Muscle of back (tissue), 3 donors: ENCODE measurements at regions not wholly inside any gene's neighbourhood (a gene's known extent, or its start where the extent isn't known, plus 50 kb on each side); places are given as distances from the start of the nearest gene placed in this dataset.

ENCODE experiments used
- DNase-seq, 3 donors: peaks; one replicate each; pipeline versions ENCODE4 v3.0.0 to v3.0.0-alpha.2; 2013

DNA sequence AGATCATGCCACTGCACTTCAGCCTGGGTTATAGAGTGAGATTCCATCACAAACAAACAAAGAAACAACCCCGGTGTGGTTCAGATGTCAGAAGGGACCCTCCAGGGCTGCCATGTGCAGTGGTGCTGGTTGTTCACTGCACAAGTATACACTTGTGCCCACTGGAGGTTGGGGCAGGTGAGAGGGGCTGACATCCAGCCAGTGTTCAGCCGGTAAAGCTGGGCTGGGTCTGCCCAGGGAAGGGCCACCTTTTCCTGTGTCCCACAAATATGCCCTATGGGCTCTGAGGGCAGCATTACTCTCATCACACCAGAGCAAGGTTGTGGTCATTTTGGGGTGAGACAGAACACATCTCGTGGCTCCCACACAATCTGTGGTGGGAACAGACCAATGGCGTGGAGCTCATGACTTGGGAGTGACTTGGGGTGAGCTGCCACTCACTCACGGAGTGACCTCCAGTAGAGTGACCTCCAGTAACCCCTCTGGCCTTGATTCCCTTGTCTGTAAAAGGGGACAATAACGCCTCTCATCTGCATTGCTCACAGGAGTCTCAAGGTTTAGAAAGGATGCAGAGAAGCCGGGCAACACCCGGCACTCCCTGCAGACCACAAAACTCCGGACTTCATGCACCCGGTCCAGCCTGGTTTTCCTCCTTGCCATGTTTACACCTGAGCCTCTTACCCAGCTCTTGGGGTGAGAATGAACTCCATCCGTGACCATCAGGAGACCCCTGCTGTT is 69.0 kb upstream of the VRK1 start:
- no peak for DNase-seq

DNA sequence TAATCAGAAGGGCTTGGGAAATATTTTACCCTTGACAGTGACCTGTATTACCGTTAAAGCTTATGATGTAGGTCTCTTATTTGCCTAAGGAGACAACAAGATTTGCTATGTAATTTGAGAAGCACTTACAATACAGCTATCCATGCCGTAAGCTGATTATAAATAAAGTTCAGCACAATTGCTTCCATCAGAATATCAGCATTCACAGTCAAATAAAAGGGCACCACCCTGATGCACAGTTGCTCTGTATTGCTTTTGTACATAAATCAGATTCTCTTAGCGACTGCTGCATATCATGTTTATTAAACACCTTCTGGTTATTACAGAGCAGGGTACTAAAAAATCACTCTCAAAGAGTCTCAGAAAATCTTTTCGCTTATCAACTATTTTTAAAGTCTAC is 67.3 kb upstream of the VRK1 start:
- DNase-seq: no peak

DNA sequence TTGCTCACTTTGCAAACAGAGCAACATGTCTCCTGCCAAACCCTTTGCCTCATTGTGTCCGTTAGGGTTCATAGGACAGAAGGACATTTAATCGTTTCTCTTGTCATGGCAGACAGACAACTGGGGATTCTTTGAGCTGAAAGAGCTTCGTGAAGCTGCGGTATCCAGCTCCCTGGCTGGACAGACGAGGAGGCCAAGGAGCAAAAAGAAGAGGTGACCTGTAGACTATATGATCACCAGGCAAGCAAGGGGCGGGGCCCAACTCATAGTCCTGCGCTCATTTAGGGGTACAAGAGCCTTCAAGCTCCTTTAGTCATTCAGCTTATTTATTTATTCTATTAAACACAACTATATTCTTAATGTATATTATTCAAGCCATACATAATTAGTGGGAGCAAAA is 66.8 kb upstream of the VRK1 start:
- no peak for DNase-seq

DNA sequence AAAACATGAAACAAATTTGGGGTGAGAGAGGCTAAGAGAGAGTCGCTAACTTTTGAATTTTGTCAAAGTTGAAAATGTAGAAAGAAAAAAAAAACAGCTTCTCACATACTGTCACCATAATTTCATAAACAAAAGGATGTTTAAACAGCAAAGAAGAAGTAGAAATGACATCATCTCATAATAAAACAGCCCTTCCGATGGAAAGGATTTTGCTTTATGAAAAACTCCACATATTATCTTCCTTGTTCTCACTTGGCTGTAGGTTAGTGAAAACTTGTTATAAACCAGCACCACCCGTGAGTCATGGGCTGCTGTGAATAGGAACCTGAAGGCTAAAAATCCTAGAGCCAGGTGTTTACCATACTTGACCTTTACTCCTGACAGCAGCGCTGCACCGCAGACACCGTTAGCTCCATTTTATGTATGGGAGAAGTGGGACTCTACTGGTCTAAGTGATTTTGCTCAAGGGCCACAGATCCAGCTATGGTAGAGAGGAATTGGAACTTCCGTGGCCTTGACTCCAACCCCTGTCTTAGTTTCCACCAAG is 63.0 kb upstream of the VRK1 start:
- no peak for DNase-seq

DNA sequence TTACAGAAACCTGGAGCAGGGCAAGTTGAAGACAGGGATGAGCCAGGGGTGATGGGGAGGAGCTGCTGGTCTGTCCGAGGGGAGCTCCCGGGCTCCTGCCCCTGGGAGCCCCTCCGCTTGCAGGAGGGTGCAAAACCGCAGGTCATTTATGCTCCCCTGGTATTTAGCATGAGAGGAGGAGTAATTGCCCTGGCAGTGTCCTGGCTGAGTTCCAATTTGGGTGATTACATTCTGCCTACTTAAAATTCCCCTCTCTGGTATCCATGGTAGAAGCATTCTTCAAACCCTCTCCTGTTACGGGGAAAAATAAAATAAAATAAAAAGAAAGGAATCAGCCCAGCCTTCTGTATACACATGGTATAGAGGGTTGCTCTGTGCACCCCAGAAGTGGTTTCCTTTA is 61.7 kb upstream of the VRK1 start:
- DNase-seq: no peak

DNA sequence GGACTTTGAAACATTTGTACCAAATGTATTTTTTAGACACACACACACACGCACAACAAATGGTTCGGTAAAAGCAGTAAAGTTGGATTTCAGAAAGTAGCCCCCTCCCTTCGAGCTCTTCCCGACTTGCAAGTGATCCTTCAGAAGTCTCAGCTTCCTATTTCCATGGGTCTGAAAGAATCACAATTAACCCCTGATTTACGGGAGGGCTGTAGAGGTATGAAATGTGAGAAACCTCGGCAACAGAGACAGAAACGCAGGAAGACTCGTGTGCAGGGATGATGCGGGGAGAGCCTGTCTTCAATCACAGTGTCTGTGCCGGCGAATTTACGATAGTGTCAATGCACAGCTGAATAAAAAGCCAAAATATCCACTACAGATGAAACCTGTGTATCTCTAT is 60.7 kb upstream of the VRK1 start:
- no peak for DNase-seq

DNA sequence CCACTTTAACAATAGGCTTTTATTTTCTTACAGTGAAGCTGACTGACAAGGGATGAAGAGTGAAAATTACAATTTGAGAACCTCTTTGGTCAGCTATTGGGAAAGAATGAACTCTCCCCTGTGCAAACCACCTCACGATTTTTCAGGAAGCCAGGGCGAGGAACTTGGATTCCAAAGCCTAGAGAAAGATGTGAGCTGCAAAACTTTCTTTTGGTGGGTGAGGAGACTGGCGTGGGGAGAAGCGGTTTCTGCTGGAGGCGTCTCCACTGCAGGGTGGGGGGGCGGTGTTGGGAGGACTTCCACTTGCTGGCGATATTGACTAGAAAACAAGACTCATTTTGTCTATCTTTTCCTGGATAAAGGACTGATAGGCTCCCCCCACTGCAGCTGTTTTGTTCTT is 59.3 kb upstream of the VRK1 start:
- no peak for DNase-seq

DNA sequence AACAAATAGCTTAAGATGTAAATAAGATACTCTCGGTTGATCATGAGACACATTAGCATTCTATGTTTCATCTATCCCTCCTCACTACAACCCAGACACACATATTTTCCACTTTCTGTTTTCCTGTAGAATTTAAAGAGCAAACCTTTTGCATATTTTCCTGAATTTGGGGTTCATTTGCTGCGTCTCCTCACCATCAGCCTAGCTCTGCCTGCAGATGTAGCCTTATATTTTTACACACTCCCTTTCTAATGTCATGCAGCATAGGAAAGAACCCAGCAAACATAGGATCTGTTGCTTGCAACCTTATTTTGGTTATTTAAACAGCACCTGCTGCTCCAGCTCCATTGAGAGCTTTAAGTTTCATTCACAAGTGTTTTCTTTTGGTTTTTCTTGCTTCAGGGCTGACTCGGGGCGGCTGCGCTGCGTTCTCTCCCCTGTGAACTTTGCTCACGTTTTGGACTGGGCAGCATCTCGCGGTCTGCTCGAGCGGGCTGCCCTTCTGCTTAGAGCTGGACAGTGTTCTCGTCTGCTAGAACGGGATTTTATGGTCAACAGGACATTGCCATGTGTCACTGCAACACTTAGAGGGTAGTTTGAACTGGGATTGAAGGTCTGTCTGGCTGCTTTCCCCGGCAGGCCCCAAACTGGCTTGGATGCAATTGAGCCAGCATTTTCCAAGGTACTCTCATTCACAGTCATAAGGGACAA is 57.8 kb upstream of the VRK1 start:
- no peak for DNase-seq

DNA sequence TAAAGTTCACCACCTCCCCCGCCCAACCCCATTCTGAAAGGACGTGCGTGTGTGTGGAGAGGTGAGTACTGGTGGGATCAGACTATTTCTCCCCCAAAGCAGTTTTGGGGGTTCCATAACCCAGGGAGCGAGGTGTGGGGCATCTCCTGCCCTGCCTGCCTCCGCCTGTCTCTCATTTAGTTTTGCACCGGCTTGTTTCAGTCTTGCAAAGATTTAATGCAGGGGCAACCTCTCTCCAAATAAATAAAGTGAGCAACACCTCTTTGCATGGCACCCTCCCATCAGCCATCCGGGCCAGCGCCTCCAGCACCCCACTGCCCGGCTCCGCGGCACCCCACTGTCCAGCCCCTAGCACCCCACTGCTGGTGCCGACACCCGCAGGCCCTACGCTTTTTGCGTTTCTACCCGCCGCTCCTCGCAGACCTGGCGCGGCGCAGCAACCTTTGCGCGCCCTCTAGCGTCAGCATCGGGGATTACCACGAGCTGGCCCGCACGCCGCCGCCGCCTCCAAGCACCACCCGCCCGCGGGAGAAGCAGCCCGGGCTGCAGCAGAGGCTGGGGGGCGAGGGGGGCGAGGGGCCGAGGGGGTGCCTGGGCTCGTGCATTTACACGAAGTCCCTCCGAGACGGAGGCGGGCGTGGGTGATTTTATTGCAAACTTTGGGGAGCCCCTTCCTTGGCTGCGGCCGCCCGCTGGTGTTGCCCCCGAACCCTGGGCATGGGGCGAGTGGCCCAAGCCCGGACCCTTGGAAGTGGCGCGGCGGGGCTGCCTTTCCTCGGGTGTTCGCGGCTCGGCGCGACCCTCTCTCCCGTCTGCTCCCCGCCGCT is 55.8 kb upstream of the VRK1 start:
- DNase-seq: peak; percentile 21 to 77 (median 67)

DNA sequence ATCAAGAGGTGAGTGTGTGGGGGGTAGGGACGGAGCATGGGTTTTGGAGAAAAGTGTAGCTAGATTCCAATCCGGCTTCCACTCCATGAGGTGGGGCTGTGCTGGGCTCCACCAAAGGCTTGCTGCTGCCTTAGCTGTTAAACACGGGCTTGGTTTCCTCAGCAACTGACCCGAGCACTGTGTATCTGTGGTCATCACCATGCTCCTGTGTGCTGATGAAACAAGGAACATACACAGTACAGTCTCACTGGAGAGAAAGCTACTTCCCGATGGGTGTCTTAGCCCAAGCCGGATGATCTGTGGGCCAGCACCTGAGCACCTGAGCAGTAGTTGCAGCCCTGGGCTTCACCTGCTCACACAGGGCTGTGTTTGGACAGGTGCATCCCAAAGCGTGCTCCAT is 52.9 kb upstream of the VRK1 start:
- DNase-seq: no peak

DNA sequence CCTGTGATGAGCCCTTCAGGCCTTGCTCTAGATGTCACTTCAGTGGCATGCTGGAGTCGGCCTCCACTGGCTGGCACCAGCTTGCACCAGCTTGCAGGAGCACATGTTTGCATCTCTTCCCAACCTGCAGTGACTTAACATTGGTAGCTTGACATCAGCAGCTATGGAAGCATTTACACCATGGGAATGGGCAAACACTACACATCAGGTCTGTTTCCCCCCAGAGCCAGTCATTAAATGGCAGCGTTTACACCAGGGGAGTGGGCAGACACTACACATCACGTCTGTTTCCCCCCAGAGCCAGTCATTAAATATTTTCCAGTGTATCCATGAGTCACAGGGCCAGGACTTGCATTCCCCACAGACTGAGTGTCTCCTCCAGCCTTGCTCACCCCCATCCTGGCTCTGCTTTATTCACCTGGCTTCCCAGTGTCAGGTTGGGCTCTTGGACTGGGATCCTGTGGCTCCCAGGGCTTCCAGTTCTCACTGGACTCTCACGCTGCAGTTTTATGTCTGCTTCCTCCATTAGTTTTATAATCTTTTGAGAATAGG is 51.6 kb upstream of the VRK1 start:
- DNase-seq: no peak

DNA sequence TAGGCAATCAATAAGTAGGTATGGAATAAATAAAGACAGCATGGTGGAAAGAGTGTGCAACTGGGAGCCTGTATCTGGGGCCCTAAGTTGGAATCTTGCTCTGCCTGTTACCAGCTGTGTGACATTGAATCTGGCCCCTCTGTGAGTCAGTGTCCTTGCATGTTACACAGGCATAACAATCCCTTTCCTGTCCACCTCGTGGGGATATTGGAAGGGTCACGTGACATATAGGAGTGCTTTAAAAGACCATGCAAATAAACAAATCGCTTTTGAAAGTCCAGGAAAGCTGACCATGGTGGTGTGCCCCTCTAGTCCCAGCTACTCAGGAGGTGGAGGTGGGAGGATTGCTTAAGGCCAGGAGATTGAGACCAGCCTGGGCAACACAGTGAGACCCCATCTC is 51.1 kb upstream of the VRK1 start:
- no peak for DNase-seq

DNA sequence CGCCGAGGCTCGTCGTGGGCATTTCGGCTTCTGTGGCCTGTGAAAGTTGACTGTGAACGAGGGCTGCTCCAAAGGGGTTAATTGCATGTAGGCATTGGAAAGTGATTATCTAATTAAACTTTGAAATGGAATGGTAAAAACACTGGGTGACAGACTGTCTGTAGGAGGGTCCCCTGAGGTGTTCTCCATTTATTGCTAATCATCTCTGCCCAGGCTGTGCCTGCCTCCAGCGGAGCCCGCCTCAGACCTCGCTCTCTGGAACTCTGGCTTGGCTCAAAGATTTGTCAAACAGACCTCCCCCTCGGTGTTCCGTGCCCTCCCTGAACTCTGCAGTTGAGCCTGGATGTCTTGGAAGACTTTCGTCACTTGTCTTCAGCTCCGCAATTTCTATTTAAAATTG is 50.2 kb upstream of the VRK1 start:
- no peak for DNase-seq
